Activated CD4-positive, alpha-beta memory T cell treated with anti-CD3 and anti-CD28 coated beads, Interleukin-2, amount 10 ng/mL, durations not matched to agents 7 days and 5 days (primary cell): ENCODE measurements at regions not wholly inside any gene's neighbourhood (a gene's known extent, or its start where the extent isn't known, plus 50 kb on each side); places are given as distances from the start of the nearest gene placed in this dataset.

ENCODE experiments used
- CTCF ChIA-PET: fragments of 350-600 bp; sonication (Branson Sonifier 250); formaldehyde crosslinking; loops from one replicate; lab custom pipeline; 2021; ENCODE audit warnings: antibody characterized with exemption, inconsistent platforms; lab: Charles Lee
- POLR2A ChIA-PET: fragments of 350-600 bp; sonication (Branson Sonifier 250); formaldehyde crosslinking; loops from one replicate; lab custom pipeline; 2021; ENCODE audit warnings: antibody characterized with exemption; lab: Charles Lee
- DNase-seq: peaks from one replicate; pipeline ENCODE4 v3.0.0-alpha.2; 2020
- H3K27ac Mint-ChIP-seq: one replicate; pipeline ENCODE4 v1.8.0; 2021; ENCODE audit warnings: mild to moderate bottlenecking, mixed read lengths
- H3K27me3 Mint-ChIP-seq: one replicate; pipeline ENCODE4 v1.8.0; 2021; ENCODE audit warnings: mixed read lengths
- H3K36me3 Mint-ChIP-seq: one replicate; pipeline ENCODE4 v1.8.0; 2021; ENCODE audit warnings: low read depth, mixed read lengths
- H3K4me1 Mint-ChIP-seq: one replicate; pipeline ENCODE4 v1.8.0; 2021; ENCODE audit warnings: mixed read lengths
- H3K4me3 Mint-ChIP-seq: one replicate; pipeline ENCODE4 v1.8.0; 2021; ENCODE audit warnings: mild to moderate bottlenecking, mixed read lengths
- H3K9me3 Mint-ChIP-seq: one replicate; pipeline ENCODE4 v1.8.0; 2021; ENCODE audit warnings: mixed read lengths

- ChIA-PET POLR2A (no interaction called here), CTCF (no interaction called here)
- Mint-ChIP-seq H3K36me3 (no peaks in the 10 kb centered on the region), H3K9me3 (no peaks in the 10 kb centered on the region), H3K27ac (no peak overlapping the region), H3K4me1 (no peaks in the 10 kb centered on the region), H3K4me3 (no peak overlapping the region), H3K27me3 (no peaks in the 10 kb centered on the region)
- DNase-seq, result no peak
These were observed 390.3 kb upstream of the CELF2 start for GRCh38 chr10:10627414-10627813.

GRCh38 chr10:10629512-10629911 lies 388.2 kb upstream of the CELF2 start:
- CTCF ChIA-PET, result no interaction called here
- H3K36me3 Mint-ChIP-seq, result no peaks in the 10 kb centered on the region
- no peaks in the 10 kb centered on the region for H3K4me1 Mint-ChIP-seq
- no peak overlapping the region for H3K4me3 Mint-ChIP-seq
- DNase-seq, result no peak
- no peak overlapping the region for H3K27ac Mint-ChIP-seq
- no peaks in the 10 kb centered on the region for H3K27me3 Mint-ChIP-seq
- H3K9me3 Mint-ChIP-seq, result no peaks in the 10 kb centered on the region
- POLR2A ChIA-PET, result no interaction called here

- CTCF ChIA-PET, result no interaction called here
- no peak for DNase-seq
These were observed 387.4 kb upstream of the CELF2 start for GRCh38 chr10:10630281-10630680.

GRCh38 chr10:10630782-10631181 lies 386.9 kb upstream of the CELF2 start:
- CTCF ChIA-PET, result no interaction called here
- no peak overlapping the region for H3K4me3 Mint-ChIP-seq
- no peak overlapping the region for H3K27ac Mint-ChIP-seq

More at GRCh38 chr10:10630281-10630680, 387.4 kb upstream of the CELF2 start:
- POLR2A ChIA-PET, result no interaction called here
- Mint-ChIP-seq H3K27ac (no peak overlapping the region), H3K9me3 (no peaks in the 10 kb centered on the region), H3K27me3 (no peaks in the 10 kb centered on the region), H3K4me3 (no peak overlapping the region), H3K4me1 (no peaks in the 10 kb centered on the region), H3K36me3 (no peaks in the 10 kb centered on the region)

GRCh38 chr10:10642189-10642588 lies 375.5 kb upstream of the CELF2 start:
- no peak overlapping the region for H3K4me3 Mint-ChIP-seq
- H3K9me3 Mint-ChIP-seq, result no peaks in the 10 kb centered on the region
- peaks cover 8% of the 10 kb centered on the region for H3K27me3 Mint-ChIP-seq
- no peaks in the 10 kb centered on the region for H3K4me1 Mint-ChIP-seq
- ChIA-PET POLR2A (no interaction called here), CTCF (no interaction called here)
- DNase-seq, result no peak
- H3K27ac Mint-ChIP-seq, result no peak overlapping the region
- H3K36me3 Mint-ChIP-seq, result no peaks in the 10 kb centered on the region

More at GRCh38 chr10:10630782-10631181, 386.9 kb upstream of the CELF2 start:
- Mint-ChIP-seq H3K36me3 (no peaks in the 10 kb centered on the region), H3K27me3 (peaks cover 2% of the 10 kb centered on the region), H3K9me3 (no peaks in the 10 kb centered on the region), H3K4me1 (no peaks in the 10 kb centered on the region)
- POLR2A ChIA-PET, result no interaction called here
- no peak for DNase-seq

- Mint-ChIP-seq H3K36me3 (no peaks in the 10 kb centered on the region), H3K27me3 (peaks cover 7% of the 10 kb centered on the region), H3K4me3 (no peak overlapping the region), H3K27ac (no peak overlapping the region), H3K4me1 (no peaks in the 10 kb centered on the region), H3K9me3 (no peaks in the 10 kb centered on the region)
- ChIA-PET CTCF (no interaction called here), POLR2A (no interaction called here)
- DNase-seq, result no peak
These were observed 374.9 kb upstream of the CELF2 start for GRCh38 chr10:10642751-10643150.

GRCh38 chr10:10644008-10644646 lies 373.5 kb upstream of the CELF2 start:
- Mint-ChIP-seq H3K4me1 (no peaks in the 10 kb centered on the region), H3K36me3 (no peaks in the 10 kb centered on the region), H3K4me3 (no peak overlapping the region), H3K27ac (no peak overlapping the region), H3K9me3 (no peaks in the 10 kb centered on the region), H3K27me3 (peaks cover 7% of the 10 kb centered on the region)
- POLR2A ChIA-PET, result no interaction called here
- DNase-seq, result no peak
- CTCF ChIA-PET, result no interaction called here

- CTCF ChIA-PET, result no interaction called here
- peaks cover 7% of the 10 kb centered on the region for H3K27me3 Mint-ChIP-seq
- H3K9me3 Mint-ChIP-seq, result no peaks in the 10 kb centered on the region
- DNase-seq, result no peak
- no peaks in the 10 kb centered on the region for H3K4me1 Mint-ChIP-seq
- no peaks in the 10 kb centered on the region for H3K36me3 Mint-ChIP-seq
- H3K4me3 Mint-ChIP-seq, result no peak overlapping the region
- POLR2A ChIA-PET, result no interaction called here
- no peak overlapping the region for H3K27ac Mint-ChIP-seq
These were observed 372.8 kb upstream of the CELF2 start for GRCh38 chr10:10644676-10645385.

- no peaks in the 10 kb centered on the region for H3K36me3 Mint-ChIP-seq
- no peaks in the 10 kb centered on the region for H3K4me1 Mint-ChIP-seq
- CTCF ChIA-PET, result no interaction called here
- no peak overlapping the region for H3K4me3 Mint-ChIP-seq
- no peak for DNase-seq
- no peaks in the 10 kb centered on the region for H3K9me3 Mint-ChIP-seq
- H3K27ac Mint-ChIP-seq, result no peak overlapping the region
- no peaks in the 10 kb centered on the region for H3K27me3 Mint-ChIP-seq
- POLR2A ChIA-PET, result no interaction called here
These were observed 370.3 kb upstream of the CELF2 start for GRCh38 chr10:10647331-10647730.

GRCh38 chr10:10657139-10657760 lies 360.4 kb upstream of the CELF2 start:
- Mint-ChIP-seq H3K27ac (no peak overlapping the region), H3K36me3 (no peaks in the 10 kb centered on the region), H3K4me1 (no peaks in the 10 kb centered on the region), H3K9me3 (no peaks in the 10 kb centered on the region), H3K4me3 (no peak overlapping the region), H3K27me3 (peaks cover 2% of the 10 kb centered on the region)
- POLR2A ChIA-PET, result no interaction called here
- CTCF ChIA-PET, result no interaction called here
- DNase-seq, result no peak

GRCh38 chr10:10658172-10658785 lies 359.4 kb upstream of the CELF2 start:
- Mint-ChIP-seq H3K27me3 (peaks cover 3% of the 10 kb centered on the region), H3K9me3 (no peaks in the 10 kb centered on the region), H3K4me3 (no peak overlapping the region), H3K27ac (no peak overlapping the region), H3K36me3 (no peaks in the 10 kb centered on the region), H3K4me1 (no peaks in the 10 kb centered on the region)
- DNase-seq, result no peak
- POLR2A ChIA-PET, result no interaction called here
- CTCF ChIA-PET, result no interaction called here

- no peak for DNase-seq
- ChIA-PET POLR2A (no interaction called here), CTCF (no interaction called here)
- Mint-ChIP-seq H3K4me3 (no peak overlapping the region), H3K4me1 (no peaks in the 10 kb centered on the region), H3K9me3 (no peaks in the 10 kb centered on the region), H3K27ac (no peak overlapping the region), H3K27me3 (peaks cover 7% of the 10 kb centered on the region), H3K36me3 (no peaks in the 10 kb centered on the region)
These were observed 357.6 kb upstream of the CELF2 start for GRCh38 chr10:10660054-10660453.

- no peak for DNase-seq
- Mint-ChIP-seq H3K9me3 (no peaks in the 10 kb centered on the region), H3K4me3 (no peak overlapping the region), H3K36me3 (no peaks in the 10 kb centered on the region), H3K27me3 (peaks cover 7% of the 10 kb centered on the region), H3K4me1 (no peaks in the 10 kb centered on the region), H3K27ac (no peak overlapping the region)
- CTCF ChIA-PET, result no interaction called here
- POLR2A ChIA-PET, result no interaction called here
These were observed 356.5 kb upstream of the CELF2 start for GRCh38 chr10:10661176-10661575.
